ENCODE measurements at regions not wholly inside any gene's neighbourhood (a gene's known extent, or its start where the extent isn't known, plus 50 kb on each side); places are given as distances from the start of the nearest gene placed in this dataset.

GRCh38 chr18:56152551-56153310 lies 485.7 kb downstream of the TXNL1 start:
- CTCF ChIA-PET: no interaction called here
- no peaks in the 10 kb centered on the region for H3K27me3 Mint-ChIP-seq (ENCODE audit: low read depth)
- H3K27ac Mint-ChIP-seq: no peak overlapping the region
- no peaks in the 10 kb centered on the region for H3K36me3 Mint-ChIP-seq (ENCODE audit: low read depth)
- DNase-seq: no peak
- intact Hi-C loops (cut with micrococcal nuclease): no loop called here
- peaks cover 2% of the 10 kb centered on the region for H3K9me3 Mint-ChIP-seq
- H3K4me1 Mint-ChIP-seq (ENCODE audit: low read depth): no peaks in the 10 kb centered on the region
- H3K4me3 Mint-ChIP-seq: no peak overlapping the region

DNA sequence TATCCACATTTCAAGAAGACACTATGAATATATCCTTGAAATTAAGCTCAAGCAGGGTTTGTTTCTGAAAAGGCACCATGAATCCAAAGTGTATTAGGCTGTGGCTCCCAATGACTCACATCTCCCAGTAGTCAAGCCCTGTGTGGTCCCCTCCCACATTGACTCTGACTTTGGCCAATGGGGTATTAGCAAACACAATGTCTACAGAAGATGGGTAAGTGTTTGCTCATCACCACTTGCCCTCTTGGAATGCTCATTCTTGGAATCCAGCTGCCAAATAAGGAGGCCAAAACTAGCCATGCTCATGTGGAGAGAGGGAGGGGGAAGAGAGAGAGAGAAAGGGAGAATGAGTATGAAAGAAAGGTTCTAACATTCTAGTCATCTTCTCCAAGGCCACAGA lies 490.0 kb downstream of the TXNL1 start:
- no peak for DNase-seq
- H3K36me3 Mint-ChIP-seq (ENCODE audit: low read depth): no peaks in the 10 kb centered on the region
- CTCF ChIA-PET: no interaction called here
- H3K4me3 Mint-ChIP-seq: no peak overlapping the region
- no peaks in the 10 kb centered on the region for H3K4me1 Mint-ChIP-seq (ENCODE audit: low read depth)
- H3K9me3 Mint-ChIP-seq: peaks cover 3% of the 10 kb centered on the region
- intact Hi-C loops (cut with micrococcal nuclease): no loop called here
- no peak overlapping the region for H3K27ac Mint-ChIP-seq
- no peaks in the 10 kb centered on the region for H3K27me3 Mint-ChIP-seq (ENCODE audit: low read depth)

DNA sequence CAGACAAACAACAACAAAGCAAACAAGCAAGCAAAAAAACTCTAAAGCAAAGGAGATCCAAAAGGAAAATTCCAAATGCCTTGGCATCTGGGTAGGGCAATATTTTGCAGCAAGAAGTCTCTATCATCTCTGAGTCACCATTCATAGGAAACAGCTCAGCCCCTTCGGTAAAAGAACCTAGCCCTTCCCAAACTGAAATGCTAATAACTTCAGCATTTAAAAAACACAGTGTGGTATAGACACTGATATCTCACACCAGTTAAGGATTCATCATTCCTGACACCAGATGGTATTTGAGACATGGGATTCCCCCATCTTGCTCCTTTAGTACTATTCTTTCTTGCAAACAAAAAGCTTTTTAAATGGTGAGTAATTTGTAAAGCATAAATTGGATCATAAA lies 491.8 kb downstream of the TXNL1 start:
- CTCF ChIA-PET: no interaction called here
- Mint-ChIP-seq H3K9me3 (peaks cover 3% of the 10 kb centered on the region), H3K4me3 (no peak overlapping the region), H3K36me3 (ENCODE audit: low read depth) (no peaks in the 10 kb centered on the region), H3K4me1 (ENCODE audit: low read depth) (no peaks in the 10 kb centered on the region), H3K27me3 (ENCODE audit: low read depth) (no peaks in the 10 kb centered on the region), H3K27ac (no peak overlapping the region)
- intact Hi-C loops (cut with micrococcal nuclease): no loop called here
- no peak for DNase-seq

GRCh38 chr18:56142001-56142400 lies 496.4 kb downstream of the TXNL1 start:
- H3K27ac Mint-ChIP-seq: no peak overlapping the region
- H3K4me3 Mint-ChIP-seq: no peak overlapping the region
- peaks cover 1% of the 10 kb centered on the region for H3K9me3 Mint-ChIP-seq
- H3K27me3 Mint-ChIP-seq (ENCODE audit: low read depth): no peaks in the 10 kb centered on the region
- no peak for DNase-seq
- CTCF ChIA-PET: no interaction called here
- intact Hi-C loops (cut with micrococcal nuclease): no loop called here
- no peaks in the 10 kb centered on the region for H3K4me1 Mint-ChIP-seq (ENCODE audit: low read depth)
- H3K36me3 Mint-ChIP-seq (ENCODE audit: low read depth): no peaks in the 10 kb centered on the region

DNA sequence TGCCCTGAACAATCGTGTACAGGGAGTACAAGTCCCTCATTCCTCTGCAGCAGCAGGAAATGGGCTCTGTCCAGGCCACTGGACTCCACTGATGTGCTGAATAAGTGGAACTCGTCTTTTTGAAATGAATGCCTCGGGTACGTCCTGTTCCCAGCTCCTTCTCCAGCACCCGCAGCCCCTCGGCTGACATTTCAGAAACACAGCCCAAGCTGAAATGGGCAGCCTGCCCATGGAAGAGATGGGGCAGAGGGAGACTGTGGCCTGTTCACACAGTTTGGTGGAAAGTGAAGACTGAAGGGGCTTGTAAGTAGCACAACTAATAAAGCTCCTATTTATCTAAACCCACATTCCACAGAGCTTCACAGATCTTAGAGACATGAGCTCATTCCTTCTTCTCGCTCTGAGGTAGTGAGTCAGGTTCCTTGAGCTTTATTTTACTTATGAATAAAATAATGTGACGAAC lies 498.6 kb downstream of the TXNL1 start:
- Mint-ChIP-seq H3K4me3 (no peak overlapping the region), H3K27me3 (ENCODE audit: low read depth) (no peaks in the 10 kb centered on the region), H3K4me1 (ENCODE audit: low read depth) (no peaks in the 10 kb centered on the region), H3K9me3 (peaks cover under 1% of the 10 kb centered on the region), H3K27ac (no peak overlapping the region), H3K36me3 (ENCODE audit: low read depth) (no peaks in the 10 kb centered on the region)
- intact Hi-C loops (cut with micrococcal nuclease): no loop called here
- CTCF ChIA-PET: no interaction called here
- DNase-seq: no peak

DNA sequence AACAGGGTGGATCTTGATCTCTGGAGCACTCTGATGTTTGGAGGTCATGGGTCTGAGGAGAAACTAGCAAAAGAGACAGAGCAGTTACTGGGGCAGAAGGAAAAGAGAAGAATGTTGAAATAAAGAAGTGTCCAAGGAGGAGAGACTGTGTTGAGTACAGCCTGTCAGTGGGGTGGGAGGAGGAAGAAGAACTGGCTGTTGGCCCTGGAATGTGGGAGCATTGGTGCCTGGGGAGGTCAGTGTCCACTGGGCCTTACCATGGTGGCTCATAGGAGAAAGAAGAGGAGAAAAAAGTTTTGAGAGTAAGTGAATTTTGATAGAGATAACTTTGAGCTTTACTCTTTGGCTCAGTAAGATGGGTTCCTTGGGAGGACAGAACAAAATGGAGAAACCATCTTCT lies 499.0 kb downstream of the TXNL1 start:
- H3K4me1 Mint-ChIP-seq (ENCODE audit: low read depth): no peaks in the 10 kb centered on the region
- no peaks in the 10 kb centered on the region for H3K9me3 Mint-ChIP-seq
- no peak overlapping the region for H3K27ac Mint-ChIP-seq
- H3K27me3 Mint-ChIP-seq (ENCODE audit: low read depth): no peaks in the 10 kb centered on the region
- CTCF ChIA-PET: no interaction called here
- no peak overlapping the region for H3K4me3 Mint-ChIP-seq
- H3K36me3 Mint-ChIP-seq (ENCODE audit: low read depth): no peaks in the 10 kb centered on the region
- no peak for DNase-seq
- intact Hi-C loops (cut with micrococcal nuclease): no loop called here

DNA sequence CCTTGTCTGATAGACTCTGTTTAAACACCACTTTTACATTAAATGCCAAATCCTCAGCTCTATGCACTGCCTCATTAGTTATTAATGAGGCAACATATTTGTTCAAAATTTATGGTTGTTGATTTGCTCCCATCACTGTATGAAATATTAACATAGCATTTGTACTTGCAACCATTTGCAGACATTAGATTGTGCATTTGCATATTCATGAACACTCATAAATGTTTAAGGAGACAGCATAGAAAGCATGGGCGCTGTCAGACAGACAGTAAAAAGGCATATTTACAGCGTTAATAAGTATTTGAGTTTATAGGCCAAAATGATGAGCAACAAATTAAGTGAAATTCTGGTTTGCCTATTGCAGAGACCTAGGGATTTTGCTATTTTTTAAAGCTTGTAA lies 502.3 kb downstream of the TXNL1 start:
- H3K9me3 Mint-ChIP-seq: no peaks in the 10 kb centered on the region
- no peaks in the 10 kb centered on the region for H3K4me1 Mint-ChIP-seq (ENCODE audit: low read depth)
- DNase-seq: no peak
- no peaks in the 10 kb centered on the region for H3K36me3 Mint-ChIP-seq (ENCODE audit: low read depth)
- no peaks in the 10 kb centered on the region for H3K27me3 Mint-ChIP-seq (ENCODE audit: low read depth)
- CTCF ChIA-PET: no interaction called here
- H3K27ac Mint-ChIP-seq: no peak overlapping the region
- intact Hi-C loops (cut with micrococcal nuclease): no loop called here
- no peak overlapping the region for H3K4me3 Mint-ChIP-seq

DNA sequence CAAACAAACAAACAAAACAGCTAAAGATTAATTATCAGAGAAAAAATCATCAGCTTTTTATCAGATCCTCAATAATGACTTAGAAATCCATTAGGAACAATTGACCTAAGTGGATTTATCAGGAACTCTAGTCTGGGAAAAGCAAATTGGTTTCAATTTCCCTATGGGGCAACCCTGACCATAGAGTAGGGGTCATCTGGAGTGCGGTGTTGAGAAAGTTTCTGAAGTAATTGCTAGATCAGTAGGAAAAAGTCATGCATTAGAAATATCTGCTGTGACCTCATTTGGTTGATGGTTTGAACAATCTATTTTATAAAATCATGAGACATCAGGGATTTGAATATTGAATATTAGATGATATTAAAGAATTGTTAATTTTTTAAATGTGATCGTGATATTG lies 507.9 kb downstream of the TXNL1 start:
- DNase-seq: no peak
- intact Hi-C loops (cut with micrococcal nuclease): no loop called here
- H3K27me3 Mint-ChIP-seq (ENCODE audit: low read depth): peaks cover 2% of the 10 kb centered on the region
- CTCF ChIA-PET: no interaction called here
- no peaks in the 10 kb centered on the region for H3K36me3 Mint-ChIP-seq (ENCODE audit: low read depth)
- H3K4me3 Mint-ChIP-seq: no peak overlapping the region
- H3K4me1 Mint-ChIP-seq (ENCODE audit: low read depth): no peaks in the 10 kb centered on the region
- no peaks in the 10 kb centered on the region for H3K9me3 Mint-ChIP-seq
- H3K27ac Mint-ChIP-seq: no peak overlapping the region

DNA sequence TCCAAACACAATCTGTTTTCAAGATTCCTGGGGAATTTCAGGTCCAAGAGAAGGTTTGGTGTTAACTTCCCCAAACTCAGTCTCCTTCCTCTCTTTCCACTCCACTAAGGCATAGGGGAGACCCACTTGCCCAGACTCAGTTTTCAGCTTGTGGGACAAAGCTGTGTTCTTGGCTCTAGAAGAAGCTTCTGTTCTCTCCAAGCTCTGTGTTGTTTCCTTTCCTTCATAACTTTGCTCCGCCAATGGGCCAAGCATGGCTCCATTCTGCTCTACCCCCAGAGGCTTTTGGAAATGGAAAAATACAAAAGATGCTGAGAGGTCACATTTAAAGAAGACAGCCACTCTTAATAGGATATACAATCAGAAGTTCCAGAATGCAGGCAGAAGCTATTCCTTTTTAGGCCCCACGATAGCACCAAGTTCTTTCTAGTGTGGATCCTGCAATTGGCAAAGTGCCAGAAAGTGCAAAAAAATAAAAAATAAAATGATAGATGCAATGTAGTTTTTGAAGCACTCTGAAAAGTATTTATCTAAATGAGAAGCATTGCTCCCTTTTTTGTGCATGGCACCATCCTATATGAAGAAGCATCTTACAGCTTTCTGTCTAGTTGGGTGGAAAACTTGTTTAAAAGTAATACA lies 510.1 kb downstream of the TXNL1 start:
- CTCF ChIA-PET: no interaction called here
- intact Hi-C loops (cut with micrococcal nuclease): no loop called here
- no peaks in the 10 kb centered on the region for H3K36me3 Mint-ChIP-seq (ENCODE audit: low read depth)
- H3K27ac Mint-ChIP-seq: no peak overlapping the region
- no peak for DNase-seq
- no peak overlapping the region for H3K4me3 Mint-ChIP-seq
- peaks cover 5% of the 10 kb centered on the region for H3K27me3 Mint-ChIP-seq (ENCODE audit: low read depth)
- no peaks in the 10 kb centered on the region for H3K4me1 Mint-ChIP-seq (ENCODE audit: low read depth)
- no peaks in the 10 kb centered on the region for H3K9me3 Mint-ChIP-seq

DNA sequence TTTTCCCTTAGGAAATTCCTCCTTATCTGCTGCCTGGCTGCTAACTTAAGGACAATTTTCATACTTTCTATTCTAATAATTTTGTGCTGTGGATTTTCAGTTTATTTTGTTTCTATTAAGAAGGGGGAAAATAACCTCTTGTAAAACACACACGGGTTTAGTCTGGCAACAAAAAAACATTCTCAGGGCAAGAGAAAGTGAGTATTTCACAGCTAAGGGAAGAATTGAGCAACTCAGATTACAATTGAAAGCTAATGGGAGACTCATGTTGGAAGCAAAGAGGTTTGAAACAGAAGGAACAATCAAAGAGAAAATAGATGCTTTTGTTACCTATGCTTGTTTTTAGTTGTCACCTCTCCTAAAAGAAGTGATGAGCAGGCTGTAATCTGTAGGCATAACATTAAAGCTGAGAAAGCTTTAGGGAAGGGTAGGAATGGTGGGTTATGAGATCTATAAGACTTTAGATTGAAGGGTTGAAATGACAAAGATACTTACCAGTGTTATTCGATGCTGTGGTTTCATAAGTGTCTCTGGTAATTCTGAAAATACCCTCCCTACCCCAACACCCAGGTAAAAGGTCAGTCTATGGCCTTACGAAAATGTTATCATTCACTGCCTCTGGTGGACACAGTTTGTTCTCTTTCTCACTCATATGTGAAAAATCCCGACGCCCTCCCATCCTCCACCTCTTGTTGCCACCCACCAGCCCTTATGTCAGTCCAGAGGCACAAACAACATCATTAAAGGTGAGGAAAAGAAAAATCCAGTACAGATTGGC lies 510.9 kb downstream of the TXNL1 start:
- no peak for DNase-seq

DNA sequence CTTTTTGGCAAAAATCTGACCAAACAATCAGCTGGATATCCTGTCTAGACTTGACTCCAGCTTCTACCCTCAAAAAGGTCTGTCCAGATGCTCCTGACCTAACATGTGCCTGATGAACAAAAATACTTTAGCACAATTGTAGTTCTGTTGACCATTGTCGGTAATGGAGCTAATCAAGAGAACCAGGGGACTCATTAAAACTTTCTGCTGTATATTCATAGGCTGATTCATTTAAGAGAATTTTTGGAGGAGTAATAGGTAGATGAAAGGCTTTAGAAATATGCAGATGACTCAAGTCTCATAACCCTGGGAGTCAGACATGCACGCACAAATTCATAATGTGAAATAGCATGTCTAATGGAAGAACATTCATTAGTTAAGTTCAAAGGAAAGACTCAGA lies 514.2 kb downstream of the TXNL1 start:
- intact Hi-C loops (cut with micrococcal nuclease): no loop called here

More for the DNA sequence above, 510.9 kb downstream of the TXNL1 start:
- Mint-ChIP-seq H3K27ac (no peak overlapping the region), H3K27me3 (ENCODE audit: low read depth) (peaks cover 5% of the 10 kb centered on the region), H3K36me3 (ENCODE audit: low read depth) (no peaks in the 10 kb centered on the region), H3K4me3 (no peak overlapping the region), H3K4me1 (ENCODE audit: low read depth) (no peaks in the 10 kb centered on the region), H3K9me3 (no peaks in the 10 kb centered on the region)
- intact Hi-C loops (cut with micrococcal nuclease): no loop called here
- CTCF ChIA-PET: no interaction called here

GRCh38 chr18:56121669-56122068 lies 516.7 kb downstream of the TXNL1 start:
- H3K4me3 Mint-ChIP-seq: no peak overlapping the region

More for the DNA sequence above, 514.2 kb downstream of the TXNL1 start:
- Mint-ChIP-seq H3K4me1 (ENCODE audit: low read depth) (no peaks in the 10 kb centered on the region), H3K27me3 (ENCODE audit: low read depth) (peaks cover 5% of the 10 kb centered on the region), H3K4me3 (no peak overlapping the region), H3K36me3 (ENCODE audit: low read depth) (no peaks in the 10 kb centered on the region), H3K9me3 (no peaks in the 10 kb centered on the region), H3K27ac (no peak overlapping the region)
- CTCF ChIA-PET: no interaction called here
- no peak for DNase-seq

GRCh38 chr18:56120782-56121181 lies 517.6 kb downstream of the TXNL1 start:
- intact Hi-C loops (cut with micrococcal nuclease): no loop called here
- no peak overlapping the region for H3K27ac Mint-ChIP-seq
- no peaks in the 10 kb centered on the region for H3K36me3 Mint-ChIP-seq (ENCODE audit: low read depth)
- CTCF ChIA-PET: no interaction called here
- no peaks in the 10 kb centered on the region for H3K9me3 Mint-ChIP-seq
- H3K4me3 Mint-ChIP-seq: no peak overlapping the region
- peaks cover 4% of the 10 kb centered on the region for H3K27me3 Mint-ChIP-seq (ENCODE audit: low read depth)
- H3K4me1 Mint-ChIP-seq (ENCODE audit: low read depth): no peaks in the 10 kb centered on the region
- DNase-seq: no peak

More at GRCh38 chr18:56121669-56122068, 516.7 kb downstream of the TXNL1 start:
- intact Hi-C loops (cut with micrococcal nuclease): no loop called here
- Mint-ChIP-seq H3K4me1 (ENCODE audit: low read depth) (no peaks in the 10 kb centered on the region), H3K36me3 (ENCODE audit: low read depth) (no peaks in the 10 kb centered on the region), H3K27ac (no peak overlapping the region), H3K9me3 (no peaks in the 10 kb centered on the region), H3K27me3 (ENCODE audit: low read depth) (peaks cover 4% of the 10 kb centered on the region)
- CTCF ChIA-PET: no interaction called here
- no peak for DNase-seq
